Karpas-422 (cell line): ENCODE measurements at regions not wholly inside any gene's neighbourhood (a gene's known extent, or its start where the extent isn't known, plus 50 kb on each side); places are given as distances from the start of the nearest gene placed in this dataset.

Experiments
- DNase-seq: peaks from one replicate; pipeline ENCODE4 v3.0.0-alpha.2; 2015
- H2AFZ ChIP-seq: fragments of 200-600 bp; sonication (generic); 2 replicates; pipeline ENCODE4 v1.6.1; 2014; ENCODE audit warnings: antibody characterized with exemption, low read length, mixed read lengths
- H3K27ac ChIP-seq: fragments of 200-600 bp; sonication (generic); 2 replicates; pipeline ENCODE4 v1.5.1; 2014; ENCODE audit warnings: mild to moderate bottlenecking, low read length, moderate library complexity
- H3K27me3 ChIP-seq: fragments of 200-600 bp; sonication (generic); 2 replicates; pipeline ENCODE4 v1.6.1; 2014; ENCODE audit warnings: low read length, mixed read lengths
- H3K36me3 ChIP-seq: fragments of 200-600 bp; sonication (generic); 2 replicates; pipeline ENCODE4 v1.6.1; 2014; ENCODE audit warnings: low read length, mixed read lengths; ENCODE audit not compliant: insufficient read depth
- H3K4me1 ChIP-seq: fragments of 200-600 bp; sonication (generic); 2 replicates; pipeline ENCODE4 v1.6.1; 2014; ENCODE audit warnings: mild to moderate bottlenecking, low read length, mixed read lengths
- H3K4me2 ChIP-seq: fragments of 200-600 bp; sonication (generic); 2 replicates; pipeline ENCODE4 v1.6.1; 2014; ENCODE audit warnings: low read length, low read depth, mild to moderate bottlenecking; ENCODE audit not compliant: poor library complexity, severe bottlenecking
- H3K4me3 ChIP-seq: fragments of 200-600 bp; sonication (generic); 2 replicates; pipeline ENCODE4 v1.5.1; 2014; ENCODE audit warnings: mild to moderate bottlenecking, antibody characterized with exemption, low read length, mixed read lengths
- H3K79me2 ChIP-seq: fragments of 200-600 bp; sonication (generic); 2 replicates; pipeline ENCODE4 v1.6.1; 2014; ENCODE audit warnings: mild to moderate bottlenecking, low read length, mixed read lengths
- H3K9ac ChIP-seq: fragments of 200-600 bp; sonication (generic); 2 replicates; pipeline ENCODE4 v1.6.0; 2014; ENCODE audit warnings: low read length
- H3K9me2 ChIP-seq: fragments of 200-600 bp; sonication (generic), shearing (Covaris generic); replicated peaks from 2 replicates; pipeline ENCODE4 v1.6.0; 2014; ENCODE audit warnings: mild to moderate bottlenecking, low read length, moderate library complexity; ENCODE audit not compliant: insufficient read depth
- H3K9me3 ChIP-seq: fragments of 300-700, 200-600 bp; sonication (generic); 2 replicates; pipeline ENCODE4 v1.6.1; 2014; ENCODE audit warnings: low read length, mixed read lengths
- H4K20me1 ChIP-seq: fragments of 200-600 bp; sonication (generic); 2 replicates; pipeline ENCODE4 v1.6.1; 2014; ENCODE audit warnings: mild to moderate bottlenecking, antibody characterized with exemption, low read length, low read depth; ENCODE audit not compliant: insufficient read depth

- H3K27ac ChIP-seq, result no peak overlapping the region
- no peak overlapping the region for H3K9ac ChIP-seq
- no peaks in the 10 kb centered on the region for H3K9me3 ChIP-seq
- no peaks in the 10 kb centered on the region for H3K9me2 ChIP-seq
- no peaks in the 10 kb centered on the region for H4K20me1 ChIP-seq
- no peaks in the 10 kb centered on the region for H3K27me3 ChIP-seq
- DNase-seq, result no peak
- no peaks in the 10 kb centered on the region for H3K4me1 ChIP-seq
- H3K36me3 ChIP-seq, result no peaks in the 10 kb centered on the region
- no peaks in the 10 kb centered on the region for H3K79me2 ChIP-seq
- no peak overlapping the region for H2AFZ ChIP-seq
- no peak overlapping the region for H3K4me3 ChIP-seq
- no peak overlapping the region for H3K4me2 ChIP-seq
Measured at GRCh38 chr11:92492372-92492771, 267.8 kb downstream of the FAT3 start.

GRCh38 chr11:92495107-92495793, 270.6 kb downstream of the FAT3 start:
- Histone ChIP-seq H3K4me2 (no peak overlapping the region), H4K20me1 (no peaks in the 10 kb centered on the region)

GRCh38 chr11:92500453-92500852, 275.8 kb downstream of the FAT3 start:
- H4K20me1 ChIP-seq, result no peaks in the 10 kb centered on the region
- H3K4me2 ChIP-seq, result no peak overlapping the region
- no peak overlapping the region for H3K27ac ChIP-seq
- DNase-seq, result no peak
- no peak overlapping the region for H3K4me3 ChIP-seq
- no peak overlapping the region for H2AFZ ChIP-seq
- no peaks in the 10 kb centered on the region for H3K27me3 ChIP-seq
- H3K9me2 ChIP-seq, result no peaks in the 10 kb centered on the region; the same call in 1 of the 2 replicates
- no peak overlapping the region for H3K9ac ChIP-seq
- H3K79me2 ChIP-seq, result no peaks in the 10 kb centered on the region
- H3K9me3 ChIP-seq, result no peaks in the 10 kb centered on the region; the same call in 1 of the 2 replicates
- H3K4me1 ChIP-seq, result no peaks in the 10 kb centered on the region
- no peaks in the 10 kb centered on the region for H3K36me3 ChIP-seq

More at GRCh38 chr11:92495107-92495793, 270.6 kb downstream of the FAT3 start:
- Histone ChIP-seq H3K79me2 (no peaks in the 10 kb centered on the region), H3K9me3 (no peaks in the 10 kb centered on the region), H3K36me3 (no peaks in the 10 kb centered on the region), H3K9ac (no peak overlapping the region), H3K9me2 (no peaks in the 10 kb centered on the region; the same call in 1 of the 2 replicates), H2AFZ (no peak overlapping the region), H3K27me3 (no peaks in the 10 kb centered on the region), H3K27ac (no peak overlapping the region), H3K4me3 (no peak overlapping the region), H3K4me1 (no peaks in the 10 kb centered on the region)
- no peak for DNase-seq

GRCh38 chr11:92501066-92501739, 276.6 kb downstream of the FAT3 start:
- no peak overlapping the region for H3K4me2 ChIP-seq
- H4K20me1 ChIP-seq, result no peaks in the 10 kb centered on the region
- H3K36me3 ChIP-seq, result no peaks in the 10 kb centered on the region
- no peaks in the 10 kb centered on the region for H3K79me2 ChIP-seq
- no peak overlapping the region for H3K4me3 ChIP-seq
- no peak overlapping the region for H2AFZ ChIP-seq
- no peaks in the 10 kb centered on the region for H3K27me3 ChIP-seq
- no peaks in the 10 kb centered on the region for H3K4me1 ChIP-seq
- no peaks in the 10 kb centered on the region; the same call in 1 of the 2 replicates for H3K9me3 ChIP-seq
- H3K9me2 ChIP-seq, result no peaks in the 10 kb centered on the region; the same call in 1 of the 2 replicates
- H3K27ac ChIP-seq, result no peak overlapping the region
- DNase-seq, result no peak
- no peak overlapping the region for H3K9ac ChIP-seq

GRCh38 chr11:92504004-92504403, 279.4 kb downstream of the FAT3 start:
- Histone ChIP-seq H2AFZ (no peak overlapping the region), H3K9me3 (peaks cover 3% of the 10 kb centered on the region; the same call in 1 of the 2 replicates), H3K4me2 (no peak overlapping the region), H3K9ac (no peak overlapping the region), H4K20me1 (no peaks in the 10 kb centered on the region), H3K27me3 (no peaks in the 10 kb centered on the region), H3K27ac (no peak overlapping the region), H3K4me3 (no peak overlapping the region), H3K4me1 (no peaks in the 10 kb centered on the region), H3K36me3 (no peaks in the 10 kb centered on the region), H3K9me2 (no peaks in the 10 kb centered on the region), H3K79me2 (no peaks in the 10 kb centered on the region)
- no peak for DNase-seq

- no peaks in the 10 kb centered on the region for H4K20me1 ChIP-seq
- H3K4me1 ChIP-seq, result no peaks in the 10 kb centered on the region
- H3K9ac ChIP-seq, result no peak overlapping the region
- no peaks in the 10 kb centered on the region for H3K79me2 ChIP-seq
- no peaks in the 10 kb centered on the region for H3K9me2 ChIP-seq
- H3K27me3 ChIP-seq, result no peaks in the 10 kb centered on the region
- no peak overlapping the region for H3K4me2 ChIP-seq
- no peaks in the 10 kb centered on the region for H3K36me3 ChIP-seq
- no peak for DNase-seq
- peaks cover 3% of the 10 kb centered on the region; the same call in 1 of the 2 replicates for H3K9me3 ChIP-seq
- no peak overlapping the region for H2AFZ ChIP-seq
- no peak overlapping the region for H3K27ac ChIP-seq
- no peak overlapping the region for H3K4me3 ChIP-seq
Measured at GRCh38 chr11:92504534-92504933, 279.9 kb downstream of the FAT3 start.

- H4K20me1 ChIP-seq, result no peaks in the 10 kb centered on the region
- no peak overlapping the region for H3K4me2 ChIP-seq
- H3K27ac ChIP-seq, result no peak overlapping the region
- DNase-seq, result no peak
- no peak overlapping the region for H3K4me3 ChIP-seq
- H3K27me3 ChIP-seq, result no peaks in the 10 kb centered on the region
- no peaks in the 10 kb centered on the region for H3K4me1 ChIP-seq
- no peak overlapping the region for H3K9ac ChIP-seq
- no peaks in the 10 kb centered on the region for H3K79me2 ChIP-seq
- no peaks in the 10 kb centered on the region for H3K9me2 ChIP-seq
- no peaks in the 10 kb centered on the region for H3K36me3 ChIP-seq
- H2AFZ ChIP-seq, result no peak overlapping the region
- H3K9me3 ChIP-seq, result peaks cover 3% of the 10 kb centered on the region; the same call in 1 of the 2 replicates
Measured at GRCh38 chr11:92505689-92506088, 281.1 kb downstream of the FAT3 start.

GRCh38 chr11:92506809-92507336, 282.3 kb downstream of the FAT3 start:
- H3K9me3 ChIP-seq, result peaks cover 5% of the 10 kb centered on the region; the same call in 1 of the 2 replicates
- no peaks in the 10 kb centered on the region for H3K36me3 ChIP-seq
- H3K79me2 ChIP-seq, result no peaks in the 10 kb centered on the region
- no peaks in the 10 kb centered on the region for H4K20me1 ChIP-seq
- H2AFZ ChIP-seq, result no peak overlapping the region
- no peak overlapping the region for H3K4me3 ChIP-seq
- H3K9ac ChIP-seq, result no peak overlapping the region
- H3K4me2 ChIP-seq, result no peak overlapping the region
- H3K27me3 ChIP-seq, result no peaks in the 10 kb centered on the region
- H3K4me1 ChIP-seq, result no peaks in the 10 kb centered on the region
- no peak for DNase-seq
- no peak overlapping the region for H3K27ac ChIP-seq
- 0 out of 2 replicates have a peak, but pooled peaks cover 4% of the 10 kb centered on the region for H3K9me2 ChIP-seq
